ENCODE measurements at regions not wholly inside any gene's neighbourhood (a gene's known extent, or its start where the extent isn't known, plus 50 kb on each side); places are given as distances from the start of the nearest gene placed in this dataset.
A peak's percentile ranks its signal among the peaks of the same experiment; 100 is the strongest.

- peak; percentile 48 for DNase-seq (ENCODE audit: low spot score)
Observed at GRCh38 chr6:80457439-80457933, 351.0 kb downstream of the BCKDHB start.

GRCh38 chr6:80456724-80457438, 350.4 kb downstream of the BCKDHB start:
- DNase-seq (ENCODE audit: low spot score), result no peak

GRCh38 chr6:80454661-80455365, 348.3 kb downstream of the BCKDHB start:
- no peak for DNase-seq (ENCODE audit: low spot score)

DNA sequence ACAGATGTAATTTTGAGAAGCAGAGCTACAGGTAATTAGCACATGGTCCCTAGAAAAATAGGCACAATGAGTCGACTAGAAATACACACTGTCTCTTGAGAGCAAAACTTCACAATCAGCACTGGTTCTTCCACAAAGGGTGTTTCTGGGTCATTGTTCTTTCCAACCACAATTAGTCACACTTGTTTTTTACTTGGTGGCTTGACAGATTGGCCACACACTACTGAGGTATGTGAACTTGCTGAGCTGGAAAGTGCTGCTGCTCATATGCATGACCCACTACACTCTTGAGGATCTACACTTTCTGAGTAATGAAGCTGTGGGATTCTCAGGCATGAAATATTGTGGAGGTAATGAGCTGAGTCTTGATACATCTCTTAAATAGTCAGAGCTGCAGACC, 347.7 kb downstream of the BCKDHB start:
- no peak for DNase-seq (ENCODE audit: low spot score)

DNA sequence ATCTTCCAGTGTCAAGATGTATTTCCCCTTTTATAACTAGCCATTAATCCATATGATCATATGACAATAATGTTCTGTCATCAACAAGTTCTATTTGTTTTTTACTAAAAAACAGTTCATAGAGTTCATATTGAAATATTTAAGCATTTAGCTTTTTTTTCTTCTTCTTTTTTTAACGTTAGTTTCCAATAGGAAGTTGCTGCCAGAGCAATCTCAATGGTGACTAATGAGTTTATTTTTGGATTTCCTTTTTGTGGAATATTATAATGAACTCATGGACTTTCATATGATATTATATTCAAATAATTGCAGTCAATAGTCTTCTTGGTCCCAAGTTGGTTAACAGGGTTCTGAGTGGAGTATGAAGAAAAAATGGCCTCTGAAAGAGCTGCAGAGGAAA, 343.3 kb downstream of the BCKDHB start:
- DNase-seq (ENCODE audit: low spot score), result no peak

- DNase-seq (ENCODE audit: low spot score), result no peak
Observed at GRCh38 chr6:80446454-80447045, 340.1 kb downstream of the BCKDHB start.

DNA sequence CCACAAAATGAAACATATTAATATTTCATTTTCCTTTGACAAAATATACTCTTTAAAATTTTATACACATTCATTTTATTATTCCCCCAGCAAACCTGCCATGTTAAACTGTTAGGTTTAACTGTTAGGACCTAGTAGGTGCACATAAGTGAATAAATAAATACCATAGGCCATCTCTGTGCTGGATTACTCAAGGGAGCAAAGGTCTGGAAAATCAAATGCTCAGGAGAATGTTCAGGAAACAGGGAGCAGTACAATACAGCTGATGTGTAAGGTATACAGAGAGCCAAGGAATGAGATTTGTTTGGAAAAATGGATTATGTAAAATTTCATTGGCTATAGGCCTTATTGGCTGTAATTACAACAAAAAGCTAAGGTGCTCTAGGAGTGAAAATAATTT, 339.3 kb downstream of the BCKDHB start:
- DNase-seq (ENCODE audit: low spot score), result no peak

- DNase-seq (ENCODE audit: low spot score), result no peak
Observed at GRCh38 chr6:80442366-80442765, 335.9 kb downstream of the BCKDHB start.

- DNase-seq (ENCODE audit: low spot score), result no peak
Observed at GRCh38 chr6:80441131-80441530, 334.7 kb downstream of the BCKDHB start.

- no peak for DNase-seq (ENCODE audit: low spot score)
Observed at GRCh38 chr6:80440496-80441115, 334.1 kb downstream of the BCKDHB start.

DNA sequence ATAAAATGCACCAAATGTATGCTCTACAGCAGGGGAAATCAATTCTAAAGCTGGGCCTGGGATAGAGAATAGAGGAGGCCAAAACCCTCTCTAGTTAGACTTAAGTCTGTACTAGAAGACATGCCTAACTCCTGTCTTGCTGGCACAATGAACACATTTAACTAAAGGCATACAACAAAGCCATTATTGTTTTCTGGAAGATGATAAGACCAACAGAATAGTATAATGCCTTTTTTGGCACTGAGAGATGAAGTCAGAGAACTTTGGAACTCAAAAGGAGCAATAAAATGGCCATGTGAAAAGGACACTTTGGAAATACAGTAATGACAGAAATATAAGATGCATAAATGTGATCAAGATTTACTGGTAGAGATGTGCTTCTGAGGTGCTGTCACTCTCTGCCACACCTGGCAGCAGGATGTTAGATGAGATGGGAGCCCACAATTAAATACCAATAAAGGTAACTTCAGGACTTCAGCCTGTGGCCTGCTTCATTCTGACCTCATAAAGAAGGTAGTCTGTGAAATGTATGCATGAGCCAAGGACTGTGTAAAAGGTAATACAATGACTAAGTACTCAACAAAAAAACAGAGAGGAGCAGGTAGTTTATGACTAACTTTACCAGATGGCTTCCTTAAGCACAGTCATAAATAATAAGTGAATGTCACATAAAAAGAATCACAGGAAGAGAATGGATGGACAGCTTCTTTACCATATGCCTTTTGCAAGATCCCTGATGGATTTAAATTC, 333.4 kb downstream of the BCKDHB start:
- peak; percentile 36 for DNase-seq (ENCODE audit: low spot score)

DNA sequence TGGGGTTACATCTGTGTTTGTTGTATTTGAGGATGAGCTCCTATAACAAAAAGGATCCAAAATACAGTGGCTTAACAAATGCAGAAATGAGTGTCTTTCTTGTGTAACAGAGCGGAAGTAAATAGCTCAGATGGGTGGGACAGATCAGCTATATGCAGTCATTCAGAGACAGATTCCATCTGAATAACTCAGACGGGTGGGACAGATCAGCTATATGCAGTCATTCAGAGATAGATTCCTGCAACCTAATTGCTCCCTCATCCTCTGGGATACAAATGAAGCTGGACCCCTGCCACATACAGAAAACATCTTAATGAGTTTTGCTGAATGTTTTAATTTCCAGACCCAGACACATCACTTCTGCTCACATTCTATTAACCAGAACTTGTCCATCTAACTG, 332.3 kb downstream of the BCKDHB start:
- peak; percentile 7 for DNase-seq (ENCODE audit: low spot score)

DNA sequence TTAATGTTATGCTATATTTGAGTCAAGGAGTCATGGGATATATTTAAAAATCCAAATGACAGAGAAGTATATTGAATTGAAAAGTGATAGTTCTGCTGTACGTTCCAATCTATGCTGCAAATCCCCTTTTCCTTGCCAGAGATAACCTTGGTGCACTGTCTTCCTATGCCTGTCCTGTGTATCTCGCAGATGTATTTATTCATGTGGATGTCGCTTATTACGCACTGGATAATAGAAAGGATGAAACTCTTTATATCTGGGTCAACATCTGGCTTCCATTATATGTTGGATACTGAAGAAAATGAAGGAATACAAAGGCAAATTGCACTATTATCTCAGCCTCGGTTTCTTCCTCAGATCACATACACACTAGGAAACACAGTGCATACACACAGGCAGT, 331.3 kb downstream of the BCKDHB start:
- DNase-seq (ENCODE audit: low spot score), result no peak

DNA sequence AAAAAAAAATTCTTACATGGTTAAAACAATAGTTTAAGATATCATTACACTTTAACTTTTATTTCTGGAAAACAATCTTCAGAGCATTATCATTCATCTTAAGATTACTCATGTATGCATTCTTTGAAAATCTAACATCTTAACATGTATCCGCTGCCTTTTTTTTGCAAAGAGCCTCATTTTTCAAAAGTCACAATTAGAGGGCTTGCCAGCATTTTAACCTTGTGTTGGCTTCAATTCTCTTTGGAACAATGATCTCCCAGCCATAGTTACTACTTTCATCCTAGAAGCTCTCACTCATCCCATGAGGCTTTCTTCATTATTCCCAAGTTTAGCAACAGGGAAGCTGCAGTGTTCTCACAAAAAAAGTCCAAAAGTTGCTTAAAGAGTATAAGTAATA, 330.8 kb downstream of the BCKDHB start:
- no peak for DNase-seq (ENCODE audit: low spot score)

- DNase-seq (ENCODE audit: low spot score), result no peak
Observed at GRCh38 chr6:80436663-80437062, 330.2 kb downstream of the BCKDHB start.

DNA sequence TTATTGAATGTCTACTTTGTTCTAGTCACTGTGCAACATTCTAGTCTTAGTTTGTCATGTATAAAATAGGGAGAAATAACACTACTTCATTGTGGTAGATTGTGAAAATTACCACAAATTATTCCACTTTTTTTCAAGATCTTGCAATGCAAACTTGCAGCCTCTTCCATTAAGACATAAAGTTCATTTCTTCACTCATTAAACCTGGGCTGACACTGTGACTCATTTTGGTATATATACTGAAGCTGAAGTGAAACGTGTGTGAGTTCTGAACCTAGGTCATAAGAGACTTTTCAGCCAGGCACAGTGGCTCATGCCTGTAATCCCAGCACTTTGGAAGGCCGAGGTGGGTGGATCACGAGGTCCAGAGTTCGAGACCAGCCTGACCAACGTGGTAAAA, 329.0 kb downstream of the BCKDHB start:
- DNase-seq (ENCODE audit: low spot score), result no peak

- DNase-seq (ENCODE audit: low spot score), result no peak
Observed at GRCh38 chr6:80434691-80435350, 328.4 kb downstream of the BCKDHB start.

DNA sequence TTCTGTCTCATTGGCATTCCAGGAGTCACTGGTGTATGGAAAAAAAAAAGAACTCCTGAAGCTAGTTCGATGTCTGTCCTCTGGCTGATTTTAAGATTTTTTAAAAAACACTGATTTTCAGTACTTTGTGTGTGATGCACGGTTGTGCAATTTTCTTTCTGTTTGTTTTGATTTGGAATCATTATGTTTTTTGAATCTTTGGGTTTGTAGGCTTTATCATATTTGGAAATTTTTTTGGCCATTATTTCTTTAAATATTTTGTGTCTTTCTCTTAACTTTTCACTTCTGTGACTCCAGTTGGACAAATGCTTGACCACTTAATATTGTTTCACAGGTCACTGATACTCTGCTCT, 327.2 kb downstream of the BCKDHB start:
- no peak for DNase-seq (ENCODE audit: low spot score)

DNA sequence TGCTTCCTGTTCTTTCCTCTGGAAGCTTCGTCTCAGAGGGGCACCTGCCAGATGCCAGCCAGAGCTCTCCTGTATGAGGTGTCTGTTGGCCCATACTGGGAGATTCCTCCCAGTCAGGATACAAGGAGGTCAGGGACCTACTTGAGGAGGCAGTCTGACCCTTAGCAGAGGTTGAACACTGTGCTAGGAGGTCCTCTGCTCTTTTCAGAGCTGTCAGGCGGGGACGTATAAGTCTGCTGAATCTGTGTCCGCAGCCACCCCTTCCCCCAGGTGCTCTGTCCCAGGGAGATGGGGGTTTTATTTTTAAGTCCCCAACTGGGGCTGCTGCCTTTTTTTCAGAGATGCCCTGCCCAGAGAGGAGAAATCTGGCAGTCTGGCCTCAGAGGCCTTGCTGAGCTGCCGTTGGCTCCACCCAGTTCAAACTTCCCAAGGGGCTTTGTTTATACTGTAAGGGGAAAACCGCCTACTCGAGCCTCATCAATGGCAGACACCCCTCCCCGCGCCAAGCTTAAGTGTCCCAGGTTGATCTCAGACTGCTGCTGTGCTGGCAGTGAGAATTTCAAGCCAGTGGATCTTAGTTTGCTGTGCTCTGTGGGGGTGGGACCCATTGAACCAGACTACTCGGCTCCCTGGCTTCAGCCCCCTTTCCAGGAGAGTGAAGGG, 326.7 kb downstream of the BCKDHB start:
- no peak for DNase-seq (ENCODE audit: low spot score)

DNA sequence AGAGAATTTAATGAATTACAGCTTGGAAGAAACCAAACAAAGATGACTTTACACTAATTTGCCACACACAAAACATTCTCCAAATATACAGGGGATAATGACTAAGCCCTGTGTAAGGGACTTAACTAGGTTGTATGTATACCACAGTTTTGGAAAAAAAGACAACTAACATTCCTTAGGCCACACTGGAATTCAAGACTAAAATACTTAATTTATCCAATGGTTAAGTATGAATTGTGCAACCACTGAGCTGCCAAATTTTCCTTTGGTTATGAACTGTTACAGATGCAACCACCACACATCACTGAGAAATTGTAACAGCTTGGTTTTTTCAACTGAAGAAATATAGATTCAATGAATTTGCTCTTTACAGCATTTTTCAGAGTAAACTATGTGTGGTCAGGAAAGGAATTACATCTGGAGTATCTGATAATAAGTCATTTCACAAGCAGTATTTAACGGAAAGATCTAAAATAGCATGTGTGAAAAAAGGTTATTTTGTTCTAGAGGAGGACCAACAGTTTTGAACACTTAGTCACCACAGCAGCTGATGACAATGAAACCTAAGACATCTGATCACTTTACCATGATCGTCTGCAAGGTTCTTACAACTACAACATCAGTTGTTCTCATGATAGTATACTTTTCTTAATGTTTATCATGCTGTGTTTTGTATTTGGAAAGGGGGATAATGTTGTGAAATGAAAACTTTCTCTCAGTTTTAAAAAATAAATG, 318.8 kb downstream of the BCKDHB start:
- DNase-seq (ENCODE audit: low spot score), result peak; percentile 24
